GM18505 (cell line): ENCODE measurements at regions not wholly inside any gene's neighbourhood (a gene's known extent, or its start where the extent isn't known, plus 50 kb on each side); places are given as distances from the start of the nearest gene placed in this dataset.
"Not testable (repeated sequence)": the region's sequence is repeated elsewhere in the genome, so short reads cannot be mapped to it uniquely, and the experiment has no call there.

ENCODE experiments used
- ATAC-seq: cut with Tn5 transposase; IDR thresholded peaks from one replicate; pipeline ENCODE4 v1.9.1; 2021; ENCODE audit not compliant: unreplicated experiment
- POLR2A ChIP-seq: IDR thresholded peaks from 4 replicates; pipeline ENCODE4 v1.6.1; 2011; ENCODE audit warnings: borderline replicate concordance; ENCODE audit not compliant: insufficient read depth, insufficient read length; ENCODE audit errors: extremely low read depth

DNA sequence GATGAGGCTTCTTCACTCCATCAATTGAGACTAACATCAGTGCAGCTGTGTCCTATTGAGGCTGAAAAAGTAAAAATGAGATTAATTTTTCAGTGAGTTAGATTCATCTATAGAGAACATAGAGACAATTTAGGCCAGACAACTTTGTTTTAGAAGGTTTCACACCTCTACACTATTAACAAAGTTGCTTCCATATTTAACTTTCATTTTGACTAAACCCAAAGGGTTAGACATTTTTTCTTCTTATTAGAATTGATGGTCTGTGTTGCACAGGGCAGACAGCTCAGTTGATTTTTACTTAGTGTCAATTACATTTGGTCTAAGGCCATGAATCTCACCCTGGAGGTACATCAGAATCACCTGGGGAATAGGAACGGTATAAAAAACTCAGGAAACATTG lies 130.2 kb upstream of the NXPH2 start:
- no peak for TF ChIP-seq POLR2A
- peak; percentile 55 for ATAC-seq

DNA sequence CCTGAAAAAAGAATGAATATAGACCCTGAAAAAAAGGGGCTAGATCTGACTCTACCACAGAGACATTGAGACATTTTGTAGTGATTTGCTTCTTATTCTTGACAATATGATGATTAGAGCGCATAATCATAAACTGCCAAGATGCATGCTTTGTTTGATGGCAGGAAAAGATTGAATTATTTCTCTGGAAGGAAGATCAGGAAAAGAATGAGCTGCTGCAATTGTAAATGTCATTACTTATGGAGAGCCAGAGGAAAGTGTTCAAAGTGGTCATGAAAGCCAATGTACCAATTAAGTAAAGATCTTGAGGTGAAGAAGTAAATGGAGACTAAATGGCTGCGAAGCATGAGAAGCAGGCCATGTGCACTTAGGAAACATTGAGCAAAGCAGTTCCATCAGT lies 126.4 kb upstream of the NXPH2 start:
- ATAC-seq: no peak
- no peak for TF ChIP-seq POLR2A

DNA sequence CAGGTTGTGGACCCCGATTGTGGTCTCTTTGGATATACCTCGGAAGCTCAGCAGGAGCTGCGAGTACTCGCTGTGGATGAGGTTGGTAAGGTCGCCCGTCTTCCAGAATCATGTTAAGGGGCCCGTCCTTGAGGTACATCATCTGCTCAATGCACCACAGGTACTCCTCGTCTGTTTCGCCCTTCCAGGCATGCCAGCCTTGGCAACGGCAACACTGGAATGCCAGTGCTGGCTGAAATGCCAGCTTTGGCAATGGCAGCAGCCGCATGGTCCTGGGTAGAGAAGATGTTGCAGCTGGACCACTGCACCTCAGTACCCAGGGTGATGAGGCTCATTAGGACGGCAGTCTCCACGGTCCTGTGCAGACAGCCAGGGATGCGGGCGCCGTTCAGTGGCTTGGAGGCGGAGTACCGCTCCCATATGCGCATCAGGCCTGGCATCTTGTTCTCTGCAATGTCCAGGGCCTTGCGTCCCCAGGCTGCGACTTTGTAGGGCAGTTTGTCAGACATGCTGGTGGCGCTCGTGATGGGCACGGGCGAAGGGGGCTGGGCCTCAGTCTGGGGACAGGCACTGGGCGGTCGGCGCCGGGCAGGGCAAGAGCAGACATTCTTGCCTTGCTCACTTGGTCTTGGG lies 122.2 kb upstream of the NXPH2 start:
- TF ChIP-seq POLR2A: no peak
- no peak for ATAC-seq

DNA sequence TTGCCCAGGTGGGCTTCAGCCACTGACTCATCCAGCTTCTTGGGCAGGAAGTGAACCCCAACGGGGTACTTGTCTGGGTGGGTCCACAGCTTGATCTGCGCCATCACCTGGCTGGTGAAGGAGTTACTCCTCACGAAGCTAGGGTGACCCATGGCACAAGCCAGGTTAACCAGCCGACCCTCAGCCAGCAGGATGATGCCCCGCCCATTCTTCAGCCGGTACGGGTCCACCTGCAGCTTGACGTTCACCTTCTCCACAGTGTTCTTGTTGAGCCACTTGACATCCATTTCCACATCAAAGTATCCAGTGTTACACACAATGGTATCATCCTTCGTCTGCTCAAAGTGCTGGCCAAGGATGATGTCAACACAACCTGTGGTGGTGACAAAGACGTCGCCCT lies 121.3 kb upstream of the NXPH2 start:
- no peak for ATAC-seq
- TF ChIP-seq POLR2A: no peak

DNA sequence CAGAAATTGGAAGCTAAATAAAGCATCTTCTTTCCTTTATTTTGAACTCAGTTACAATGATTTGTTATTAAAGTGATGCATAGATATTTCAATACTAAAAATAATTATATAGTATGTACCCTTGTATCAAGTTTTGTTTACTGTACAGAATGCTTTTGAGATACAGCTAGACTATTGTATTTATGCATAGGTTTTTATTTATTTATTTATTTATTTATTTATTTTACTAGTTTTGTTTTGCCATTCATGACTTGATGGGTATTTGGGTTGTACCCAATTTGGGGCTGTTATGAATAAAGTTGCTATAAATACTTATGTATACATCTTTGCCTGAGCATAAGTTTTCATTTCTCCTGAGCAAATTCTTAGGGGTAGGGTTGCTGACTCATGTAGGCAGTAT lies 118.7 kb upstream of the NXPH2 start:
- no peak for ATAC-seq

DNA sequence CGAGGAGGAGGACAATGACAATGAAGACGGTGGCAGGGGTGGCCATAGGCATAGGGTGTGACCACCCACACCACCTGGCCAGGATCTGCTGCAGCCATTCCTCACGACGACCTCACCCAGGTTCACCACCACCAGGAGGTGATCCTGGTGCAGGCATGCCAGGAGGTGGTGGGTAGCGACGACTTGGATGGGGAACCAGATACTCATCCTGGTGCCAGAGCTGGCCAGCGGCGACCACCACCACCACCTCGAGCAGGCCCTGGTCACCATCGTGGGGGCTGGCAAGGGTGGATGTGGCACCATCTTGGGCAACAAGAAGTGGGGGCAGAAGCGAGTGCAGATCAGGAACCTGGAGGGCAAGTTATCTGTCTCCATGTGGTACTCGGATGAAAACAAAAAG lies 117.1 kb upstream of the NXPH2 start:
- no peak for TF ChIP-seq POLR2A
- no peak for ATAC-seq

More for the DNA sequence above, 118.7 kb upstream of the NXPH2 start:
- TF ChIP-seq POLR2A: no peak

DNA sequence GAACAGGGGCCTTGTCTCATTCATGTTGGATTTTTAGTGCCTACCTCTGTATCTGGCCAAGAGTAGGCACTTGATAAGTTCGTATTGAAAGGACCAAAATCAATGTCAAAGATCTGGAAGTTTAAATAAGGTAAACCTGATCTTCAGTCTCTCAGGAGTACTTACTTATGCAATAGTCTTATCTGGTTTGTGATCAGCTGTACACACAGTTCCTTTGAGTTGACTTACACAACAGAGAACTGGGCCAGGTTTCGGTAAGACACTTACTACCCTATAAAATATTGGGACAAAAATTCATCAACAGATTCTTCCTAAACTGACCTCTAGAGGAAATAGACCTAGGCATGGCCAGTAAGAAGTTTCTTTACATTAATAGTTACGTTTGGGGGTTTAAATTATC lies 113.6 kb upstream of the NXPH2 start:
- no peak for TF ChIP-seq POLR2A
- no peak for ATAC-seq

DNA sequence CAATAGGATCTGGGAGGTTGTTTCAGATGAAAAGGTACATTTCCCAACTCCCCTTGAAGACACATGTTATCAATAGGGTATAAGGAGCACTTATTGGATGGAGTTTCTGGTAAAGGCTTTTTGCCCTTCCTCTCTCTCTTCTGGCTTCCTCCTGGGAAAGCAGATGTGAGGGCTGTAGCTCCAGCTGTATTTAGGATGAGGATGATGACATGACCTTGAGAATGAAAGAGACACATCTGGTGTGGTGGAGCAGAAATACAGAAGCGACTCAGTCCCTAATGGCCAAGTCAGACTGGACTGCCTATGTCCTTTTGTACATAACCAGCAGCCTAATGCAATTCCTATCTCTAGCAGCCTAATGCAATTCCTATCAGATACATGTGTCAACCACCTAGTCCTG lies 100.9 kb upstream of the NXPH2 start:
- no peak for ATAC-seq
- TF ChIP-seq POLR2A: no peak

DNA sequence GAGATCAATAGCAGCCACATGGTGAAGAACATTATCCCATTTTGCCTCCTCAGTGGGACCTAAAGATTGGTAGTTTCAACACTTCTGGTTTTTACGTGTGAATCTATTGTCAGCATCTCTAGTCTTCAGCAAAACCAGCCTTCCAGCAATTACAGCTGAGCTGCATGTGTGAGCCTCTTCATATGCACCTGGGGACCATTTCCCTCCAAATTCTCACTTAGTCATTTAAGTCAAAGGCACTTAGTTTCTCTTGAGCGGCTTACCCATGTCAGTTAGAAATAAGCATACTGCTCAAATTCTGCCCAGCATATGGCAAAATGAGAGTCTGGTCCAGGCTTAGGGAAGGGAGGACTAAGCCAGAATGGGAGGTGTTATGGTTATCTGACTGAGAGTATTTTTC lies 99.7 kb upstream of the NXPH2 start:
- ATAC-seq: no peak
- TF ChIP-seq POLR2A: no peak

DNA sequence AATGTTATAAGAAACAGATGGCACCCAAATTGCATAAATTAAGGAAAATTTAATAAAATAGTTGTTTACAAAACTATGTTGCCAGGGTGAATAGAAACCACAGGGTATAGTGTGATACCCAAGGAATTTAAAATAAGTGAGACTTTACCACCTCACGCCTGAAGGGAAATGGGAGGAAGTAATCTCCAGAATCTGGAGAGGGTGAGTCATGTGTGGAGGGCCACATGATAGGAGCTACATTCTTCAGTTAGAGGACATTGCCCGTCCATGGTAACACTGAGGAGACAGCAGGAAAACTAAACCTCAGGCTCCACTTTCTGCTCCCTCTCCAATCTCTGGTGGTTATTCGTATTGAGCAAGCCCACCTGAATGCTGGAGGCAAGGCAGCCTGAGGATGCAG lies 97.2 kb upstream of the NXPH2 start:
- no peak for ATAC-seq
- no peak for TF ChIP-seq POLR2A

DNA sequence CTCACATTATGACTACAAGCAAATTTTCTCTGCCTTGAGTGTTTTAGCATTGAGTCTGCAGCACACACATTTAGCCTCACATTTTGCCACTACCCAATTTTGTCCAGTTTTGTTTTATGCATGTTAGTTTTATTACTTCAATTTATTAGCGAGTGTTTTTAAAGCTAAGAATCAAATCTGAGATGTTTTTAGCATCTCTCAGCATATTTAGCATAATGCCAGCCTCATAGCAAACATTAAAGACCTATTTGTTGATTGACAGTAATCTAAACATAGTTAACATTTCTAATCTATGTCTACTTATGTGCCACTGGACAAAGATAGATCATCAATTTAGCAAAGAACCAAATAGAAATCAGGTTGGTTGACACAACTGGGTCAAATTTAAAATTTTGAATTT lies 94.1 kb upstream of the NXPH2 start:
- no peak for TF ChIP-seq POLR2A
- ATAC-seq: no peak

DNA sequence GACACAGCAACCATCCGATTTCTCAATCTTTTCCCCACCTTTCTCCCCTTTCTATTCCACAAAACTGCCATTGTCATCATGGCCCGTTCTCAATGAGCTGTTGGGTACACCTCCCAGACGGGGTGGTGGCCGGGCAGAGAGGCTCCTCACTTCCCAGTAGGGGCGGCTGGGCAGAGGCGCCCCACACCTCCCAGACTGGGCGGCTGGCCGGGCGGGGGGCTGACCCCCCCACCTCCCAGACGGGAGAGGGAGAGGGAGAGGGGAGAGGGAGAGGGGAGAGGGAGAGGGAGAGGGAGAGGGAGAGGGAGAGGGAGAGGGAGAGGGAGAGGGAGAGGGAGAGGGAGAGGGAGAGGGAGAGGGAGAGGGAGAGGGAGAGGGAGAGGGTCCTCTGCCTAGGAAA lies 91.9 kb upstream of the NXPH2 start:
- ATAC-seq: not testable (repeated sequence)

DNA sequence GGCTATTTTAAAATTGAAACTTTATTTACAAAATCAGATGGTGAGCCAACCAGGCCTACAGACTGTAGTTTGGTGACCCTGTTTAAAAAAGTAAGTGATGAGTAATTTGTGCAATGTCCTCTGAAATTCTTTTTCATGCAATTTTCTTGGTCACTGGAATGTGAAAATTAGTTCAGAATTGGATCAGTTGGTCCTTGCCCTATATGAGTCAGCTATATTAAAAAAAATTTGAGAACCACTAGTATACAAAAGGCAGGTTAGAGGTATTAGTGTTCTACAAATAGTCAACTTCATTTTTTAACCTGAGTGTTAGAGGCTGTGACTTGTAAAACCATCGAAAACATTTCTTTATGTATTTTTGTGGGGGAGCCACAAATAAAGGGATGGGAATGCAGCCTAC lies 91.1 kb upstream of the NXPH2 start:
- TF ChIP-seq POLR2A: no peak
- ATAC-seq: no peak

DNA sequence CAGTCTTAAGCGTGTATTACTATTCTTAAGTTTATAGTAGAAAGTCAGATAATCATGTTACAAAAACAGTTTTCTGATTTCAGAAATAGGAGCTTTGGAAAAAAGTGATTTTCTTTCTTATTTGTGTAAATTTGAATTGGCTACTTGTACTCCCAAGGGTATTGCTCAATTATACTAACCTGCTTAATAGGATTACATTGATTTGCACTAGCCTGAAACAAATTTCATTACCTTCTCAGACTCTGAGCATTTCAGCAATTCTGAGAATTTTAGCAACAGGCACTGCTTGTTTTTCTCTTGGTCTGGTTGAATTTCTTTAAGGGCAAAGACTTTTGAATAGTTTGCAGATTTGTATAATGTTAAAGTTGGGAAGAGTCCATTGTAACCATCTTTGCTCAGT lies 87.2 kb upstream of the NXPH2 start:
- TF ChIP-seq POLR2A: no peak
- ATAC-seq: no peak

DNA sequence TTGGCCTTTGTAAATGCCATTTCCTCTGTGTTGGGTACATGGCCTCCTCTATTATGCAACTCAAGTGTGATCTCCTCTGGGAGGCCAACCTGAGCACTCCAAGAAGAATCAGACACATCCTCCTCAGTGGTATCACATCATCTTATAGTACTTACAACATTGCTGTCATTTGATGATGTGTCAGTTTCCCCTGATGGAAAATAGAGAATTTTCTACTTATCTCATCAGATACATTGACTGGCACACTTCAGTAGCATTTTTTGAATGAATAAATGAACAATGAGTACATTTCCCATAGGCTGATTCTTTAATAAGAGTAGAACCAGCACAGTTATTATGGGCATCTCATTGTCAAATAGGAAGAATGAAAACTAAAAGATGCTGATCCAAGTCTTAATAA lies 86.6 kb upstream of the NXPH2 start:
- no peak for TF ChIP-seq POLR2A
- no peak for ATAC-seq
